ENCODE measurements at regions not wholly inside any gene's neighbourhood (a gene's known extent, or its start where the extent isn't known, plus 50 kb on each side); places are given as distances from the start of the nearest gene placed in this dataset.

DNA sequence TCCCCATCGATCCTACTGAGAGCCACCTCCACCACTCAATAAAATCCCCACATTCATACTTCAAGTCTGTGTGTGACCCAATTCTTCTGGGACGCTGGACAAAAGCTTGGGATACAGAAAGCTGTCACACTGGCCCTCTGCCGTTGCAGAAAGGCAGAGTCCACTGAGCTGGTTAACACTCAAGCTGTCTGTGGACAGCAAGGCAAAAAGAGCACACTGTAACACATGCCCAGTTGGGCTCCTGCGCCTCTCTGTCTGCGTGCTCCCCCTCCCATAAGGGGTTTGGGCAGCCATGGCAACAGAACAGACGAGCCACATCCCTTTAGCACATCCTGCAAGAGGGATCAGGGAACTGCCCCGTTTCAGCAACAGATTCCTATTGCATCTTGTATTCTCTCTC lies 106.9 kb upstream of the RGPD4 start:
- TF ChIP-seq, protein P1, sequence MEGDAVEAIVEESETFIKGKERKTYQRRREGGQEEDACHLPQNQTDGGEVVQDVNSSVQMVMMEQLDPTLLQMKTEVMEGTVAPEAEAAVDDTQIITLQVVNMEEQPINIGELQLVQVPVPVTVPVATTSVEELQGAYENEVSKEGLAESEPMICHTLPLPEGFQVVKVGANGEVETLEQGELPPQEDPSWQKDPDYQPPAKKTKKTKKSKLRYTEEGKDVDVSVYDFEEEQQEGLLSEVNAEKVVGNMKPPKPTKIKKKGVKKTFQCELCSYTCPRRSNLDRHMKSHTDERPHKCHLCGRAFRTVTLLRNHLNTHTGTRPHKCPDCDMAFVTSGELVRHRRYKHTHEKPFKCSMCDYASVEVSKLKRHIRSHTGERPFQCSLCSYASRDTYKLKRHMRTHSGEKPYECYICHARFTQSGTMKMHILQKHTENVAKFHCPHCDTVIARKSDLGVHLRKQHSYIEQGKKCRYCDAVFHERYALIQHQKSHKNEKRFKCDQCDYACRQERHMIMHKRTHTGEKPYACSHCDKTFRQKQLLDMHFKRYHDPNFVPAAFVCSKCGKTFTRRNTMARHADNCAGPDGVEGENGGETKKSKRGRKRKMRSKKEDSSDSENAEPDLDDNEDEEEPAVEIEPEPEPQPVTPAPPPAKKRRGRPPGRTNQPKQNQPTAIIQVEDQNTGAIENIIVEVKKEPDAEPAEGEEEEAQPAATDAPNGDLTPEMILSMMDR (conservative IDR thresholded peaks at IDR 0.05; ENCODE audit: low read length): no peak
- TF ChIP-seq EZH2phosphoT487 (IDR thresholded peaks at IDR 0.05; ENCODE audit: borderline replicate concordance, low read depth, low read length): no peak
